Heart left ventricle (tissue), 16 donors: ENCODE measurements at regions not wholly inside any gene's neighbourhood (a gene's known extent, or its start where the extent isn't known, plus 50 kb on each side); places are given as distances from the start of the nearest gene placed in this dataset.
"Not testable (repeated sequence)": the region's sequence is repeated elsewhere in the genome, so short reads cannot be mapped to it uniquely, and the experiment has no call there.

Source experiments
- ATAC-seq, 4 donors: fragments of 200-7000 bp; cut with Tn5 transposase; one replicate each; pipeline ENCODE4 v1.9.1; 2020 to 2022; ENCODE audit warnings: moderate library complexity in 4 of 4, mild to moderate bottlenecking in 3 of 4, moderate number of reproducible peaks in 1 of 4
- DNase-seq, 5 donors: peaks; one replicate each; pipeline ENCODE4 v3.0.0-alpha.2; 2020
- H3K27ac ChIP-seq, 12 donors: fragments of 200-600 bp; sonication (generic) in 4 of 12; one replicate each; pipeline versions ENCODE4 v1.5.0 to v1.8.0; 2016 to 2022; ENCODE audit warnings: mild to moderate bottlenecking in 2 of 12
- H3K27me3 ChIP-seq, 9 donors: fragments of 200-600 bp; sonication (generic) in 2 of 9; one replicate each; pipeline versions ENCODE4 v1.5.1 to v1.8.0; 2016 to 2022; ENCODE audit warnings: mild to moderate bottlenecking in 3 of 9
- H3K36me3 ChIP-seq, 9 donors: fragments of 200-600 bp; sonication (generic) in 2 of 9; one replicate each; pipeline versions ENCODE4 v1.5.0 to v1.8.0; 2018 to 2022; ENCODE audit warnings: mild to moderate bottlenecking in 2 of 9
- H3K4me1 ChIP-seq, 12 donors: fragments of 200-600 bp; sonication (generic) in 4 of 12; one replicate each; pipeline versions ENCODE4 v1.5.0 to v1.8.0; 2016 to 2022; ENCODE audit warnings: mild to moderate bottlenecking in 3 of 12
- H3K4me3 ChIP-seq, 12 donors: fragments of 200-600 bp; sonication (generic) in 4 of 12; one replicate each; pipeline versions ENCODE4 v1.5.0 to v1.8.0; 2017 to 2022; ENCODE audit warnings: mild to moderate bottlenecking in 9 of 12, moderate library complexity in 4 of 12
- H3K9me3 ChIP-seq, 12 donors: fragments of 200-600 bp; sonication (generic) in 4 of 12; one replicate each; pipeline versions ENCODE4 v1.5.0 to v1.8.0; 2016 to 2022; ENCODE audit warnings: mild to moderate bottlenecking in 1 of 12
- CTCF ChIP-seq, 12 donors: fragments of 200-600 bp; sonication (generic) in 4 of 12; IDR thresholded peaks; one replicate each; pipeline versions ENCODE4 v1.5.0 to v1.8.0; 2018 to 2022; ENCODE audit warnings: antibody characterized with exemption in 12 of 12, mild to moderate bottlenecking in 5 of 12
- POLR2A ChIP-seq, 2 donors: fragments of 450-650 bp; IDR thresholded peaks; one replicate each; pipeline ENCODE4 v1.6.1; 2017; ENCODE audit warnings: antibody characterized with exemption in 2 of 2, mild to moderate bottlenecking in 2 of 2, moderate library complexity in 2 of 2
- WGBS, 4 donors: extraction: QIAGEN DNeasy Blood & Tissue Kit in 2 of 4; methylation state at CpG; one replicate each; pipeline versions ENCODE4 v1.1.5 to v1.1.7; 2013 to 2018; 5-methylcytosine and 5-hydroxymethylcytosine counted together
- intact Hi-C, 10 donors: fragments of 100-400 bp; cut with DNase I; formaldehyde crosslinking; loops; one replicate each; pipeline versions ENCODE4 v1.11.1 to v1.14.2; 2022
- donor health status: ischemic (EF 13 %, LVEDD 7.1; RV severe dilation, severe dysfunction).
- donor health status: healthy with polysubstance abuse.
- donor health status: DM: no; HTN: yes; CAD: no.
- donor health status: DM: no; HTN: no; CAD: no.
- donor health status: ischemic (EF 25% LVEDD 6.9; RV normal size, moderate dysfunction).
- donor health status: ischemic (EF 25% LVEDD 5.7; RV mildly dilated, moderate dysfunction).
- donor health status: healthy.
- donor health status: DM: yes; HTN: yes; CAD: no.
- donor health status: ischemic (EF 35%, LVEDD 5.7; RV mildly dilated, moderate dysfunction).
- donor health status: nonischemic (EF 11% LVEDD 7.7; RV severe dilation, severe dysfunction).
- donor health status: DM: yes; HTN: yes; CAD: no.
- donor health status: PGD.
- donor health status: ischemic (EF 29% LVEDD 5.4; RV normal size, mild dysfunction).
- donor health status: nonischemic (EF 23%, LVEDD 6.1; RV moderate dilation, normal function).

DNA sequence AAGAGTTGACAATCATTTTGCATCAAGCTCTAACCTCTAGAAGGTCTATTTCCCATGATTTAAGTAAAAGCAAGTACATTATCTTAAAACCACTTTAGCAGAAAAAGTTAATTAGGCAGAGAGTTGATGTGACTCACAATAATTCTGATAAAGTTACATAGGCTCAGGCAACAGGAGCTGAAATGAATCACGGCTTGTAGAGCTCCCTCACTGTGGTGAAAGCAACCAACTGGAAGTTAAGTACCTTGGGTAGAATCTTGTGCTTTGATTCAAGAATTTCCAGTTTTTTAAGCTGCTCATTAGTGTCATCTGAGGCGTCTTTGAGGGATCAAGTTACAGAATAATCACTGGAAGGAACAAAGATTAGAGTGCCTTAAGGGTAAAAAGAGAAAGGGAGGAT, 68.9 kb upstream of the NFE2L3 start:
- WGBS, 4 donors = 41 to 64% (median 46%) methylated on average over 2 of the region's 2 CpGs
- DNase-seq (no peak), ATAC-seq (no peak)
- Histone ChIP-seq H3K4me3 (no peak overlapping the region), H3K27ac (no peak overlapping the region), H3K4me1 (peaks cover 0 to 5% (median 0%) of the 10 kb centered on the region in 12 donors), H3K9me3 (no peaks in the 10 kb centered on the region), H3K36me3 (no peaks in the 10 kb centered on the region), H3K27me3 (peaks cover 2 to 54% (median 16%) of the 10 kb centered on the region in 9 donors)
- TF ChIP-seq POLR2A (IDR thresholded peaks at IDR 0.05) = no peak
- TF ChIP-seq CTCF (IDR thresholded peaks at IDR 0.05) = no peak
- intact Hi-C loops = loop anchor here in 4 of 10 donors (10.0 kb wide), 2 partner anchors 582 to 1072 kb away; partner anchors contain the start of genes HOXA3 (in 2 of the 4) and HOXA7 (in 2 of the 4)

- Histone ChIP-seq H3K27ac (no peak overlapping the region), H3K27me3 (peaks cover 0 to 41% (median 12%) of the 10 kb centered on the region in 9 donors), H3K4me3 (no peak overlapping the region), H3K4me1 (no peaks in the 10 kb centered on the region), H3K36me3 (no peaks in the 10 kb centered on the region), H3K9me3 (no peaks in the 10 kb centered on the region)
- DNase-seq (no peak), ATAC-seq (no peak)
- WGBS, 4 donors = 82 to 91% (median 89%) methylated on average over 7 of the region's 7 CpGs
- intact Hi-C loops = loop anchor here in 4 of 10 donors (10.0 kb wide), 2 partner anchors 580 to 1070 kb away; partner anchors contain the start of genes HOXA3 (in 2 of the 4) and HOXA7 (in 2 of the 4)
- TF ChIP-seq CTCF (IDR thresholded peaks at IDR 0.05) (no peak), POLR2A (IDR thresholded peaks at IDR 0.05) (no peak)
Observed at GRCh38 chr7:26084418-26084817, 67.6 kb upstream of the NFE2L3 start.

GRCh38 chr7:26085771-26086170, 66.2 kb upstream of the NFE2L3 start:
- H3K36me3 ChIP-seq = no peaks in the 10 kb centered on the region
- no peak overlapping the region for H3K4me3 ChIP-seq
- no peak for ATAC-seq
- H3K9me3 ChIP-seq = no peaks in the 10 kb centered on the region
- DNase-seq = no peak
- WGBS, 4 donors = 84 to 93% (median 91%) methylated on average over 7 of the region's 7 CpGs
- H3K27me3 ChIP-seq = peaks cover 0 to 29% (median 5%) of the 10 kb centered on the region in 9 donors
- H3K27ac ChIP-seq = no peak overlapping the region
- intact Hi-C loops = loop anchor here in 4 of 10 donors (10.0 kb wide), 2 partner anchors 579 to 1069 kb away; partner anchors contain the start of genes HOXA3 (in 2 of the 4) and HOXA7 (in 2 of the 4)
- TF ChIP-seq CTCF (IDR thresholded peaks at IDR 0.05) = no peak
- no peak for TF ChIP-seq POLR2A (IDR thresholded peaks at IDR 0.05)
- peaks cover 0 to 3% (median 0%) of the 10 kb centered on the region in 12 donors for H3K4me1 ChIP-seq

GRCh38 chr7:26087321-26088091, 64.5 kb upstream of the NFE2L3 start:
- H3K36me3 ChIP-seq = no peaks in the 10 kb centered on the region
- DNase-seq (no peak), ATAC-seq (no peak)
- H3K9me3 ChIP-seq = no peaks in the 10 kb centered on the region
- TF ChIP-seq CTCF (IDR thresholded peaks at IDR 0.05) = no peak
- H3K4me1 ChIP-seq = peaks cover 0 to 6% (median 0%) of the 10 kb centered on the region in 12 donors
- no peak overlapping the region for H3K4me3 ChIP-seq
- intact Hi-C loops = loop anchor here in 5 of 10 donors (2.0 to 10.0 kb wide), 3 partner anchors 277 to 1067 kb away; partner anchors contain the start of genes HOXA3 (in 2 of the 5) and HOXA7 (in 2 of the 5)
- no peak overlapping the region for H3K27ac ChIP-seq
- 87 to 90% (median 89%) methylated on average over 7 of the region's 7 CpGs for WGBS, 4 donors
- peaks cover 0 to 20% (median 0%) of the 10 kb centered on the region in 9 donors for H3K27me3 ChIP-seq

DNA sequence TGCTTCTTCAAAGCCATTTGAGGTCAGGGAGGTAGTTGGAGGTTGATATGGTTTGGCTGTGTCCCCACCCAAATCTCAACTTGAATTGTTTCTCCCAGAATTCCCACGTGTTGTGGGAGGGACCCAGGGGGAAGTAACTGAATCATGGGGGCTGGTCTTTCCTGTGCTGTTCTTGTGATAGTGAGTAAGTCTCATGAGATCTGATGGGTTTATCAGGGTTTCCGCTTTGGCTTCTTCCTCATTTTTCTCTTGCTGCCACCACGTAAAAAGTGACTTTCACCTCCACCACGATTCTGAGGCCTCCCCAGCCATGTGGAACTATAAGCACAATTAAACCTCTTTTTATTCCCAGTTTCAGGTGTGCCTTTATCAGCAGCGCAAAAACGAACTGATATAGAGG, 62.5 kb upstream of the NFE2L3 start:
- not testable (repeated sequence) for H3K4me1 ChIP-seq, H3K4me3 ChIP-seq, H3K27ac ChIP-seq, H3K9me3 ChIP-seq, DNase-seq, H3K36me3 ChIP-seq, ATAC-seq
- WGBS, 4 donors = 68 to 71% (median 69%) methylated on average over 6 of the region's 6 CpGs
- H3K27me3 ChIP-seq = peaks cover 0 to 10% (median 0%) of the 10 kb centered on the region in 9 donors
- intact Hi-C loops = loop anchor here in 5 of 10 donors (2.0 to 10.0 kb wide), 3 partner anchors 275 to 1065 kb away; partner anchors contain the start of genes HOXA3 (in 2 of the 5) and HOXA7 (in 2 of the 5)
